EL (cell line): ENCODE measurements at regions not wholly inside any gene's neighbourhood (a gene's known extent, or its start where the extent isn't known, plus 50 kb on each side); places are given as distances from the start of the nearest gene placed in this dataset.

ENCODE experiments used
- DNase-seq: peaks from one replicate; pipeline ENCODE4 v3.0.0-alpha.2; 2016

DNA sequence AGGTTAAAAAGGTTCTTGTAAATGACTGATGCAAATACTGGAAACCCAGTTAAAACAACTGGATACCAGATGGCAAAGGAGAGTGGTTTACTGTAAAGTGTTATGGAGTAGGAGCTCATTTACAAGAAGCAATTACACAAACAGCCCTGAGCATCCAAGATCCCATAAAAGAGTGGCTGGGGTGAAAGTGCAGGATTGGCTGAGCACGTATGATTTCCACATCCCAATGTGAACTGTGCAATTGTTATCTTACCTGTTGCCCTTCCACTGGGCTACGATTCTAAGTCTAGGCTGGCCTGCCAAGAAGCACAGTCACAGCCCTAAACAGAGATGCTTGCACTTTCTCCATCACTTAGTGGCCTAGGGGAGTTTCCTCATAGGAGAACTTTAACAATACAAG is 277.6 kb upstream of the RUNX1 start:
- DNase-seq = no peak

GRCh38 chr21:35325953-35326352 is 276.9 kb upstream of the RUNX1 start:
- DNase-seq = no peak

GRCh38 chr21:35324372-35325220 is 275.5 kb upstream of the RUNX1 start:
- DNase-seq = peak; percentile 89

- no peak for DNase-seq
These were observed 274.8 kb upstream of the RUNX1 start for GRCh38 chr21:35323947-35324346.

GRCh38 chr21:35321322-35322200 is 272.5 kb upstream of the RUNX1 start:
- DNase-seq = no peak

DNA sequence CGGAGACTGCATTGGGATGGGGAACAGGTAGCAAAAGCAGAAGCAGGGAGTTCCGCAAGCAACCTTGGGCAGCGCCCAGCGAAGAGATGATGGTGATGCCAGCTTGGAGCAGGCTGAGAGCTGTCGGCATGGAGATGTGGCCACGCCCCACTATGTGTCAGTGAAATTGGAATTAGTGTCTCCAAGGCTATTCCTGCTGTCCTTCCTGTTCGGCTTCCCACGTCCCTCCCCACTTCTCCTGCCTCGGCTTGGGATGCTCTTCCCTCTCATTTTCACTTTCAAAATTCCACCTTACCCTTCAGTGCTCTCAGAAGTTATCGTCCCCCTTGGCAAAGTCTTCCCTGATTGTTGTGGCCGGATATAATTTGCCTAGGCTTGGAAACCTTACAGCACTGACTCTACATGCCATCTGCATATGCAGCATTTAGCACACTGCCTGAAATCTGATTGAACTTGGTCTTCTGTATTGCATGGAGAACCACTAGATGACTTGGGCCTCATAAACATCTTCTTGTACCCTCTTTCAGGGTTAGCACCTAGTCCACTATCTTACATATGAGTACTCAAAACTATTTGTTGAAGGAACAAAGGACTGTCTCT is 270.7 kb upstream of the RUNX1 start:
- no peak for DNase-seq

GRCh38 chr21:35316933-35317332 is 267.8 kb upstream of the RUNX1 start:
- DNase-seq = peak; percentile 19

DNA sequence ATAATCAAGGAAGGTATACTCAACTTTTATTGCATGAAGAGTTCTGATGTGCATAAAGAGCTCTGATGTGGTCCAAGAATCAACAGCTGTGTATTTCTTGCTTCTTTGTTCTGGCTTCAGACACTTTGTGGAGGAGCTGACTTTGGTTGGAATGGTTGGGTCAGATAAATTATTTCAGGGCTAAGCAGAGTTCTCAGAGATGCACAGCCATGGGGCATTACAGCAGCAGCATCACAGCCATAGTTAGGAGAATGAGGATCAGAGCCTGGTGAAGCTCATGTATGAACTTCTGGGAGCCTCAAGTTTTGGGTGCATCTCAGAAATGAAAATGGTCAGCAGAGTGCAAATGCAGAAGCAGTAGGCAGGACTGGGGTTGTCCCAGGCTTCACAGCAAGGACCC is 267.4 kb upstream of the RUNX1 start:
- DNase-seq = no peak

DNA sequence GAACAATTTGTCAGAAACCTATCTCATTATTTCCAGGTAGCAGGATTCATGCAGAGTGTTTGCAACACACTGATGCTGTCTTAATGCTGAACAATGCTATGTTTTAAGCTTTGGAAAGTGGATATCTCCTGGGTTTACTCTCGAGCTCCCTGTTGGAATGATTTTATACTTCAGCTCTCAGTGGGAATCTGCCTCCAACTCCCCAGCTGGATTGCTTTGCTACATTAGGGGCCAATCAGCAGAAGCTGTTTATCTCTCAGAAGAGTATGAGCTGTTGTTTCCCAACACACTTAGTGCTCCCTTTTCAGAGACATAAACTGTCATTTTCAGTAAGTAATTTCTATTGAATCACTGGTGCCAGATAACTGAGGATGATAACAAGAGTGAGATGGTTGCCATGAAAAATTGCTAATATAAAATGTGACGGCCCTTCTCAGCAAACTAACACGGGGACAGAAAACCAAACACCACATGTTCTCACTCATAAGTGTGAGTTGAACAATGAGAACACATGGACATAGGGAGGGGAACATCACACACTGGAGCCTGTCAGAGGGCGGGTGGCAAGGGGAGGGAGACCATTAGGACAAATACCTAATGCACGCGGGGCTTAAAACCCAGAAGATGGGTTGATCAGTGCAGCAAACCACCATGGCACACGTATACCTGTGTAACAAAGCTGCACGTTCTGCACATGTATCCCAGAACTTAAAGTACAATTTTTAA is 265.9 kb upstream of the RUNX1 start:
- no peak for DNase-seq

DNA sequence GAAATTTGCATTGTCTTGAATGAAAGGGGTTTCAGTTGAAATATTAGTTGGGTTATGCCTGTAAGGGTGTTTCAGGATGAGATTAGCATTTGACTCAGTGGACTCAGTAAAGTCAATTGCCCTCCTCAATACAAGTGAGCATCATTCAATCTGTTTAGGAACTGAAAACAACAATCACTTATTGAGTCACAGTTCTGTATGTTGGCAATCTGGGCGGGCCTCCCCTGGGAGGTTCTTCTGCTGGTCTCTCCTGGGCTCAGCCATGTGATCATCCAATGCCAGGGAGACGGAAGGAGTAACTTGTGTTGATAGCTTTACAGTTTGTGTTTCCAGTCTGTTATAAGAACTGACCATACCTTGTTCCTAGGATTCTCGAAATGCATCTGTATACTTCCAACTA is 262.9 kb upstream of the RUNX1 start:
- no peak for DNase-seq

DNA sequence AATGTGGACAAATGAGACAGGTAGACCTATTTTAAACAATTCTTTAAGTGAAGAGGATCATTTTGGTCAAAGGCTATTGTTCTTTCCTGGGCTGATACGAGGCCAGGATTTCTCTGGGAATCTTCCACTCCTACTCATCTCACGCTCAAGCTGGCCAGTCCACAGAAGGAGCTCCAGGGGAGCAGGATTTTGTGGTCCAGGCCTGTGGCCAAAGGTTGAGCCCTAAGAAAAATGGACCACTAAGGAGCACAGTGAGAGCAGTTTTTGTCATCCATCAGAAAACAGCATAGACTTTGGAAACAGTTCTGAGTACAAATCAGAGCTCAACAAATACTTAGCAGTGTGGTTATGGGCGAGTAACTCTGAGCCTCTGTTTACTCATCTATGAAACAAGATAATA is 260.2 kb upstream of the RUNX1 start:
- no peak for DNase-seq

DNA sequence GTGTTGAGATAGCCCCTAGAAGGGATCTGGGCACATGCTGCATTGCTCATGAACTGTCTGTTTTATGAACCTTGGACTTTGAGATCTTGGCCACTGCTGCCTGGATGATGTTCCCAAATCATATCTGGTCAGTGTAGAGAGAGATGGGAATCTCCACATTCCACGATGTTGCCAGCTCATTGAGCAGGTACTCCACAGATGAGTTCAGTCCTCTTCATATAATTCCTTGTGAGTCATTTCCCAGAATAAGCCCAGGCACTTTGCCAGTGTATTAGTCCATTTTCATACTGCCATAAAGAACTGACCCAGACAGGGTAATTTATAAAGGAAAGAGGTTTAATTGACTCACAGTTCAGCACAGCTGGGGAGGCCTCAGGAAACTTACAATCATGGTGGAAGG is 254.0 kb upstream of the RUNX1 start:
- peak; percentile 96 for DNase-seq

- DNase-seq = no peak
These were observed 249.7 kb upstream of the RUNX1 start for GRCh38 chr21:35298757-35299156.

DNA sequence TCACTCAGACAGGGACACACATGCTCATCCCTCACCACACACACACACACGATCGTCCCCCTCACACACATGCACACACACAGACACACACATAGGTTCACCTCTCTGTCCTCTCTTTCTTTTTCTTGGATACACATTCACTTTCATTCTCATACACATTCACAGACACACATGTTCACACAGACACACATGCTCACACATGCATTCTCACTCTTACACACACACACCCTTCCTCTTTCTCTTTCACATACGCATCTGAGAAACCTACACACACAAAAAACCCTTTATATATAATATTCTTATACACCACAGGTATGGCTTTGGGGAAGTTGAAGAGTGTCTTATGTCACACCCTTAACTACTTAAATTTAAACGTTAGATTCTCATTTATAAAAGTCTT is 248.6 kb upstream of the RUNX1 start:
- DNase-seq = no peak

DNA sequence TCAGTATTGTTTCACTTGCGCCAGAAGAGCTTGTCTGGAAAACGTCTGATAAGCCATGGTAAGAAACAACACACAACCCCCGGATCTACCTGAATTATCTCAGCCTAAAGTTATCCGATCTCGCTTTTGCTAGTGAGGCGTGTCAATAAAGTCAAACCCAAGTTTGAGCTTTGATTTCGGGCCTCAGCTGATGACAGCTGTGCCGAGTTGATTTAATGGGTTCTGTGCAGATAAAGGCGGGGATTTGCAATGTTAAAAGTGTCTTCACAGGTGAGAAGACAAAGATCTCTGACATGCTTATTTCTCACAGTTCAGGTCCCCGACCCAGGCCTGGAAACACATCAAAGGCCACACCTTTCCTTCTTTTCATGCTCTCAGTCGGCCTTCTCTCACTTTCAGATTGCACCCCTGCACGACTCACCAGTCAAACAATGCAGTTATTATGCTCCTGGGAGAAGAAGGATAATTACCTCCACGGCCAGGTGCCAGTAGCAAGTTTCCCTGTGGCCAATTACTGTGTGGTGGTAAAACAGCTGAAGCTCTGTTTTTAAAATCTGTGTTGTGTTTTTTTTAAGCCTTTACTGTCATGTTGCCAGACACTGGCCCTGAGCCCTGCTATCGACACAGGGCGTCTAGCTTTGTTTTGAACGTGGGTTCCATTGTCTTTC is 245.3 kb upstream of the RUNX1 start:
- DNase-seq = no peak

- DNase-seq = peak; percentile 37
These were observed 243.0 kb upstream of the RUNX1 start for GRCh38 chr21:35291973-35292627.

GRCh38 chr21:35291034-35291433 is 241.9 kb upstream of the RUNX1 start:
- DNase-seq = no peak

DNA sequence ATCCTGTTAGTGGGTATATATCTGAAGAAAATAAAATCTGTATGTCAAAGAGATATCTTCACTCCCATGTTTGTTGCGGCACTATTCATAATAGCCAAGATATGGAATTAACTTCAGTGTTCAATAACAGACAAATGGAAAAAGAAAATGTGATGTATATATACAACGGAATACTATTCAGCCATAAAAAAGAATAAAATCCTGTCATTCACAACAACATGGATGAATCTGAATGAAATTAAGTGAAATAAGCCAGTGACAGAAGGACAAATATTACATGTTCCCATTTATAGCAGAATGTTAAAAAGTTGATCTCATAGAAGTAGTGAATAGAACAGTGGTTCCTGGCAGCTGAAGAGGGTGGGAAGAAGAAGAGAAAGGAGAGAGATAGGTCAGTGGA is 239.1 kb upstream of the RUNX1 start:
- DNase-seq = no peak

DNA sequence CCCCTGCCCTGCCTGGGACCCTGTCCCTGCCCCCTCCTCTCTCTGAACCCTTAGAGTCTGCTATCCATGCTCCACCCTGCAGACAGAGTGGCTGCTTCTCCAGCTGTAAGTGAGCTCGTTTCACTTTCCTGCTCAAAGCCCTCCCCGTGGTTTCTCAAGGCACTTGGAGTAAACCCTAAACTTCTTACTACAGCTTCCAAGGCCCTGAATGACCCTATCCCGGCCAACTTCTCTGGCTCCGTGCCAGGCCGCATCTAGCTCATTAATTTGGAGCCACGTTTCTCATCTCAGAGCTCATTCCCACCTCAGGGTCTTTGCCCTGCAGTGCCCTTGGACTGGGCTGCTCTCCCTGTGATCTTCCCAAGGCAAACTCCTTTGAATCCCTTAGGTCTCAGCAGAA is 235.1 kb upstream of the RUNX1 start:
- no peak for DNase-seq

GRCh38 chr21:35282944-35283343 is 233.8 kb upstream of the RUNX1 start:
- DNase-seq = no peak

DNA sequence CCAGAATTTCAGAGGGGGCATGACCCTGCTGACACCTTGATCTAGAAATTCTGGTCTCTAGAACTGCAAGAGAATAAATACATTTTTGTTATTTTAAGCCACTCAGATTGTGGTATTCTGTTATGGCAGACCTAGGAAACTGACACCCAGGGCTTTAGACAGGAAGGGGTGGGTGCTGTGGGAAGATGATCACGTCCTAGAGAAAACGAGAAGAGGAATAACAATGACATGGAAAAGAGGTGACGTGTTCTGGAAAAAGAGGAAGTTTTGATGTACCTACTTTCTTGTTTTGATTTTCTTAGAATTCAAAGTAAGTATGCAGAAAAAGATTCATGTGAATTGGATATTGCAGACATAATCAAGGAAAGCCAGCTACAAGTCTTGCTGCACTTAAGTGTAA is 232.9 kb upstream of the RUNX1 start:
- no peak for DNase-seq

DNA sequence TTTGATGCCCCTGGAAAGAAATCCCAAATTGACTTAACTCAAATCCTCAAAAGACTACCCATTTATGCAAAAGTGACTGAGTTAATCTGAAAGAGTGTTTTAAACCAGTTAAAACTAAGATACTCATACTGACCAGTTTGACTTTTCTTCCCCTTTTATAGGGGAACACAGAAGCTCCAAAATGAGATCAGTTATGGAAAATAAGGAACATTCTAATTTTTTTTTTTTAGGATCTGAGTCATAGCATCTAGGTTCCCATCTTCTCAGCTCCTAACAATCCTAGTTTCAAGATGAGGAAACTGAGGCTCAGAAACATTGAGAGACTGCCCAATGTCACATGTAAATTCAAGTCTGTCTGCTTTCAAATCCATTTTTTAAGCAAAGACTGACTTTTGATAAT is 231.1 kb upstream of the RUNX1 start:
- no peak for DNase-seq
